ENCODE measurements at regions not wholly inside any gene's neighbourhood (a gene's known extent, or its start where the extent isn't known, plus 50 kb on each side); places are given as distances from the start of the nearest gene placed in this dataset.

GRCh38 chr5:93793159-93793781 lies 51.9 kb upstream of the POU5F2 start:
- H3K27me3 ChIP-seq (ENCODE audit: control insufficient read depth, insufficient read depth, low read length): no peaks in the 10 kb centered on the region
- WGBS (ENCODE audit: insufficient coverage): 97% methylated on average over 4 of the region's 5 CpGs
- DNase-seq (no peak), ATAC-seq (no peak)
- H3K36me3 ChIP-seq (ENCODE audit: control insufficient read depth, insufficient read depth, low read length): peaks cover 6% of the 10 kb centered on the region
- Mint-ChIP-seq H3K27me3 (ENCODE audit: low read depth in 2 of 2) (no peaks in the 10 kb centered on the region), H3K27ac (no peak overlapping the region), H3K4me1 (peaks cover 9 to 15% of the 10 kb centered on the region in 2 donors), H3K9me3 (no peaks in the 10 kb centered on the region), H3K36me3 (no peaks in the 10 kb centered on the region), H3K4me3 (no peak overlapping the region)
- intact Hi-C loops (cut with micrococcal nuclease): no loop called here
- no peak overlapping the region for H3K27ac ChIP-seq (ENCODE audit: low read length)
- no peaks in the 10 kb centered on the region for H3K4me1 ChIP-seq (ENCODE audit: control insufficient read depth, insufficient read depth, low read length)
- TF ChIP-seq CTCF (IDR thresholded peaks at IDR 0.05): no peak
- H3K4me3 ChIP-seq (ENCODE audit: low read length): no peak overlapping the region
- no peaks in the 10 kb centered on the region for H3K9me3 ChIP-seq (ENCODE audit: control insufficient read depth, insufficient read depth, low read length)

- no peaks in the 10 kb centered on the region for H3K36me3 Mint-ChIP-seq
- Histone ChIP-seq H3K36me3 (ENCODE audit: control insufficient read depth, insufficient read depth, low read length) (peaks cover 6% of the 10 kb centered on the region), H3K27me3 (ENCODE audit: control insufficient read depth, insufficient read depth, low read length) (no peaks in the 10 kb centered on the region), H3K27ac (ENCODE audit: low read length) (no peak overlapping the region), H3K4me3 (ENCODE audit: low read length) (no peak overlapping the region), H3K9me3 (ENCODE audit: control insufficient read depth, insufficient read depth, low read length) (no peaks in the 10 kb centered on the region), H3K4me1 (ENCODE audit: control insufficient read depth, insufficient read depth, low read length) (no peaks in the 10 kb centered on the region)
- H3K27me3 Mint-ChIP-seq (ENCODE audit: low read depth in 2 of 2): no peaks in the 10 kb centered on the region
- intact Hi-C loops (cut with micrococcal nuclease): no loop called here
- no peak for TF ChIP-seq CTCF (IDR thresholded peaks at IDR 0.05)
- DNase-seq (no peak), ATAC-seq (no peak)
- no peaks in the 10 kb centered on the region for H3K9me3 Mint-ChIP-seq
- 26% methylated on average over 2 of the region's 3 CpGs for WGBS (ENCODE audit: insufficient coverage)
- H3K4me3 Mint-ChIP-seq: no peak overlapping the region
- no peak overlapping the region for H3K27ac Mint-ChIP-seq
- peaks cover 9 to 15% of the 10 kb centered on the region in 2 donors for H3K4me1 Mint-ChIP-seq
Observed at GRCh38 chr5:93791518-93791972, 50.1 kb upstream of the POU5F2 start.
